K562 (cell line): ENCODE measurements at regions not wholly inside any gene's neighbourhood (a gene's known extent, or its start where the extent isn't known, plus 50 kb on each side); places are given as distances from the start of the nearest gene placed in this dataset.
"Not testable (repeated sequence)": the region's sequence is repeated elsewhere in the genome, so short reads cannot be mapped to it uniquely, and the experiment has no call there.

Experiments used
- ATAC-seq: fragments of 200-7000 bp; cut with Tn5 transposase; 3 replicates; pipeline ENCODE4 v1.9.1; 2020; ENCODE audit warnings: moderate library complexity
- BruUV-seq: library from RNA; stranded (reverse); fragments of 400-500 nt; replicated peaks from 2 replicates; lab custom pipeline; 2021; lab: Mats Ljungman, UMichigan
- CTCF ChIA-PET: fragments of 300-600 bp; formaldehyde crosslinking; extraction: SDS; loops from one replicate; lab custom pipeline; 2021; ENCODE audit warnings: low intra/inter-chr PET ratio; lab: Yijun Ruan, JAX
- POLR2A ChIA-PET: fragments of 300-600, 350-650 bp; sonication (Branson Sonifier 250); formaldehyde crosslinking; extraction: SDS; loops from one replicate; lab custom pipeline; 2021; ENCODE audit warnings: antibody characterized with exemption, inconsistent platforms; lab: Yijun Ruan, JAX
- DNase-seq, 4 experiments: peaks; one replicate each; pipeline versions ENCODE4 v3.0.0 to v3.0.0-alpha.2; 2011 to 2018; ENCODE audit warnings: low spot score in 3 of 4, mixed read lengths in 3 of 4; ENCODE audit errors: extremely low read depth in 1 of 4
- FAIRE-seq: peaks from 2 replicates; lab custom pipeline; 2011; peaks lifted over from hg19 to GRCh38; lab: Jason Lieb, UNC
- H2AFZ ChIP-seq: 2 replicates; pipeline ENCODE4 v1.6.0; 2011; ENCODE audit warnings: low read depth, low read length, control low read depth, inconsistent platforms
- H3K27ac ChIP-seq: fragments of 200-600 bp; 3 replicates; pipeline ENCODE4 v1.8.0; 2011; ENCODE audit warnings: low read depth, mild to moderate bottlenecking, control low read depth, inconsistent platforms, low read length, moderate library complexity, mixed read lengths; ENCODE audit errors: extremely low read depth
- H3K27me3 ChIP-seq, 2 experiments: fragments of 300-600 bp in 1 of 2; 2 replicates in 1 of 2; 3 replicates in 1 of 2; pipeline versions ENCODE4 v1.6.0 to v1.8.0; 2011; ENCODE audit warnings: inconsistent platforms in 2 of 2, low read length in 2 of 2, mild to moderate bottlenecking in 1 of 2, mixed read lengths in 1 of 2, moderate library complexity in 1 of 2; ENCODE audit not compliant: control insufficient read depth in 2 of 2, insufficient read depth in 2 of 2
- H3K36me3 ChIP-seq: fragments of 300-600 bp; 3 replicates; pipeline ENCODE4 v1.8.0; 2011; ENCODE audit warnings: mild to moderate bottlenecking, low read length, inconsistent platforms; ENCODE audit not compliant: control insufficient read depth, insufficient read depth
- H3K4me1 ChIP-seq, 2 experiments: fragments of 200-600 bp in 1 of 2; replicated peaks in 1 of 2; 2 replicates in 1 of 2; 3 replicates in 1 of 2; pipeline versions ENCODE4 v1.5.1 to v1.8.0; 2011; ENCODE audit warnings: inconsistent platforms in 2 of 2, low read length in 2 of 2, mild to moderate bottlenecking in 1 of 2, mixed read lengths in 1 of 2, moderate library complexity in 1 of 2; ENCODE audit not compliant: control insufficient read depth in 2 of 2, insufficient read depth in 2 of 2
- H3K4me2 ChIP-seq: 2 replicates; pipeline ENCODE4 v1.6.1; 2011; ENCODE audit warnings: low read length, control low read depth, inconsistent platforms, mixed read lengths; ENCODE audit not compliant: insufficient read depth
- H3K4me3 ChIP-seq: fragments of 200-600 bp; sonication (generic), shearing (Covaris generic); 2 replicates; pipeline ENCODE4 v1.5.1; 2016; ENCODE audit warnings: control low read depth, inconsistent platforms
- H3K79me2 ChIP-seq: fragments of 200-600 bp; 3 replicates; pipeline ENCODE4 v1.8.0; 2011; ENCODE audit warnings: low read length, inconsistent platforms; ENCODE audit not compliant: control insufficient read depth, insufficient read depth
- H3K9ac ChIP-seq, 2 experiments: 2 replicates each; pipeline versions ENCODE4 v1.6.0 to v1.6.1; 2011; ENCODE audit warnings: low read depth in 2 of 2, low read length in 2 of 2, control low read depth in 1 of 2, inconsistent platforms in 1 of 2, mild to moderate bottlenecking in 1 of 2, mixed read lengths in 1 of 2; ENCODE audit not compliant: insufficient read depth in 1 of 2
- H3K9me1 ChIP-seq: one replicate; pipeline ENCODE4 v1.6.0; 2011; ENCODE audit warnings: inconsistent platforms, mild to moderate bottlenecking, low read length, moderate library complexity; ENCODE audit not compliant: control insufficient read depth, insufficient read depth
- H3K9me3 ChIP-seq: replicated peaks from 2 replicates; pipeline ENCODE4 v1.5.1; 2011; ENCODE audit warnings: low read depth, low read length, inconsistent platforms; ENCODE audit not compliant: control insufficient read depth, insufficient read depth
- H4K20me1 ChIP-seq: replicated peaks from 2 replicates; pipeline ENCODE4 v1.6.1; 2011; ENCODE audit warnings: low read length, inconsistent platforms, mixed read lengths; ENCODE audit not compliant: control insufficient read depth, insufficient read depth
- FUS ChIP-seq: fragments of 200-400 bp; formaldehyde crosslinking; optimal IDR thresholded peaks from 2 replicates; pipeline ENCODE3; 2017; ENCODE audit warnings: low read depth, low read length
- SAP30 ChIP-seq: fragments of 200-600 bp; sonication (generic); IDR thresholded peaks from 2 replicates; pipeline ENCODE4 v1.6.1; 2012; ENCODE audit warnings: borderline replicate concordance, low read depth, mild to moderate bottlenecking, moderate library complexity, low read length, control low read depth, inconsistent platforms; ENCODE audit not compliant: insufficient read depth, poor library complexity, severe bottlenecking
- ZNF146 ChIP-seq: IDR thresholded peaks from one replicate; pipeline ENCODE4 v1.6.1; 2018; ENCODE audit warnings: missing compliant biosample characterization; ENCODE audit not compliant: unreplicated experiment
- ZNF445 ChIP-seq: fragments of 250-450 bp; sonication (Bioruptor Pico); IDR thresholded peaks from 2 replicates; pipeline ENCODE4 v1.4.0; 2020; ENCODE audit warnings: low read depth, mild to moderate bottlenecking, moderate library complexity
- WGBS: fragments of 100-300 bp; shearing (Covaris generic); methylation state at CpG from one replicate; pipeline ENCODE4 v1.1.6; 2016; ENCODE audit warnings: low coverage, mixed read lengths; ENCODE audit not compliant: insufficient coverage; ENCODE audit errors: missing lambda C conversion rate; 5-methylcytosine and 5-hydroxymethylcytosine counted together
- in situ Hi-C: fragments of 300-500 bp; cut with MboI; formaldehyde crosslinking; loops from 4 replicates; pipeline ENCODE4 v1.15.0; 2018; ENCODE audit warnings: inconsistent platforms, mixed read lengths
- intact Hi-C: fragments of 100-400 bp; cut with micrococcal nuclease; formaldehyde crosslinking; loops from 2 replicates; pipeline ENCODE4 v1.14.2; 2022

DNA sequence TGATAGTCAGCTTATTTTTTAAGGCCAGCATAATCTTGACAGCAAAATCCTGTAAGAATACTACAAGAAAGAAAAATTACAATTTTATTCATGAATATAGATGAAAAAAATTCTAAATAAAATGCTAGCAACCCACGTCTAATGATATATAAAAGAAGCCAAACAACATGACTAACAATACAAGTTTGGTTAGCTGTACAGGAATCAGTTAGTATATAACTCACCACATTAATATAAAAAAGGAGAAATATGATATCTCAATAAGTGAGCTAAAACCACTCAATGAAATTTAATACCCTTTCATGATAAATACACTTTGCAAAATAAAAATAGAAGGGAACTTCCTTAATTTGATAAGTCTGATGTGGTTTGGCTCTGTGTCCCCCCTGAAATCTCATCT, 139.7 kb upstream of the MAN2A1 start (continued):
- TF ChIP-seq SAP30 = no peak
- no peak for TF ChIP-seq FUS

DNA sequence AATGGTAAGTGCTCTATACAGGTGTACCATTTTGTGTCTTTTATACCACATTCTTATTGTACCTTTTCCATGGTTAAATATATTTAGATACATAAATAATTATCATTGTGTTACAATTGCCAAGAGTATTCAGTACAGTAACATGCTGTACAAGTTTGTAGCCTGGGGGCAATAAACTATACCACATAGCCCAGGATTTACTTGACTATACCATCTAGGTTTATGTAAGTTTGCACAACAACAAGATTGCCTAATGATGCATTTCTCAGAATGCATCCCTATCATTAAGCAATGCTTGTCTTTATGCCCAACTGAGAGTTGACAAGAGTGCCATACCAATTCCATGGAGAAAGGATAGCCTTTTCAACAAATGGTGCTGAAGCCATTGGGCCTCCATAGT, 136.7 kb upstream of the PJA2 start:
- in situ Hi-C loops = no loop called here
- H3K27ac ChIP-seq = no peak overlapping the region
- H3K4me2 ChIP-seq = no peak overlapping the region
- H3K9me3 ChIP-seq = no peaks in the 10 kb centered on the region
- H3K27me3 ChIP-seq = no peaks in the 10 kb centered on the region
- no peak for DNase-seq
- BruUV-seq = no TSS peak
- ATAC-seq = no peak
- no peaks in the 10 kb centered on the region for H3K9me1 ChIP-seq
- H2AFZ ChIP-seq = no peak overlapping the region
- H3K9ac ChIP-seq = no peak overlapping the region
- CTCF ChIA-PET = no interaction called here
- H3K36me3 ChIP-seq = no peaks in the 10 kb centered on the region
- no peaks in the 10 kb centered on the region; a peak in 1 of 5 replicates for H3K4me1 ChIP-seq
- POLR2A ChIA-PET = no interaction called here
- no peaks in the 10 kb centered on the region for H3K79me2 ChIP-seq
- no peak for FAIRE-seq
- intact Hi-C loops = no loop called here
- no peak for TF ChIP-seq ZNF445 (CRISPR knock-in tag)
- TF ChIP-seq, all 486 proteins: peak for 0
- Histone ChIP-seq H3K4me3 (no peak overlapping the region), H4K20me1 (no peaks in the 10 kb centered on the region)

- CTCF ChIA-PET, H3K27ac ChIP-seq, H3K4me3 ChIP-seq, H3K9me3 ChIP-seq, H3K36me3 ChIP-seq, H3K9me1 ChIP-seq, H3K4me2 ChIP-seq, POLR2A ChIA-PET, H3K4me1 ChIP-seq, intact Hi-C loops, FAIRE-seq, H2AFZ ChIP-seq, ATAC-seq, BruUV-seq, in situ Hi-C loops, H3K9ac ChIP-seq, H3K27me3 ChIP-seq, H3K79me2 ChIP-seq, H4K20me1 ChIP-seq, DNase-seq: not testable (repeated sequence)
- 0% methylated on average over 1 of the region's 1 CpG for WGBS
- TF ChIP-seq ZNF146 (CRISPR knock-in tag) = peak; percentile 78
These were observed 135.1 kb upstream of the PJA2 start for GRCh38 chr5:109544873-109545272.

DNA sequence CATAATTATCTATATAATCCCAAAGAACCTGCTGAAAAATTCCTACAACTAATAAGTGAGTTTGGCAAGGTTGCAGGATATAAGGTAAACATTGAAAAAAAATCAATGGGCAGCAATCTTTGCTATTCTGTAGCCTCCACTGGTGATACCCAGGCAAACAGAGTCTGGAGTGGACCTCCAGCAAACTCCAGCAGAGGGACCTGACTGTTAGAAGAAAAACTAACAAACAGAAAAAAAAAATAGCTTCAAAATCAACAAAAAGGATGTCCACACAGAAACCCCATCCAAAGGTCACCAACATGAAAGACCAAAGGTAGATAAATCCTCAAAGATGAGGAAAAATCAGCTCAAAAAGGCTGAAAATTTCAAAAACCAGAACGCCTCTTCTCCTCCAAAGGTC, 128.9 kb upstream of the PJA2 start:
- H3K9me3 ChIP-seq, H2AFZ ChIP-seq, H4K20me1 ChIP-seq, H3K79me2 ChIP-seq, H3K9ac ChIP-seq, FAIRE-seq, intact Hi-C loops, H3K27ac ChIP-seq, BruUV-seq, DNase-seq, H3K4me2 ChIP-seq, H3K4me1 ChIP-seq, in situ Hi-C loops, CTCF ChIA-PET, H3K9me1 ChIP-seq, H3K36me3 ChIP-seq, ATAC-seq, POLR2A ChIA-PET, H3K4me3 ChIP-seq, H3K27me3 ChIP-seq: not testable (repeated sequence)
- WGBS = 0% methylated on average over 1 of the region's 1 CpG
